SK-N-MC (cell line): ENCODE measurements at regions not wholly inside any gene's neighbourhood (a gene's known extent, or its start where the extent isn't known, plus 50 kb on each side); places are given as distances from the start of the nearest gene placed in this dataset.

Source experiments
- DNase-seq: peaks from one replicate; pipeline ENCODE4 v3.0.0-alpha.2; 2011; ENCODE audit warnings: low read depth, low spot score
- H3K27ac ChIP-seq: fragments of 200-600 bp; sonication (generic); 2 replicates; pipeline ENCODE4 v1.5.1; 2016; ENCODE audit warnings: mixed run types
- H3K36me3 ChIP-seq: fragments of 200-600 bp; sonication (generic); 2 replicates; pipeline ENCODE4 v1.6.1; 2017; ENCODE audit warnings: antibody characterized with exemption, low read length, mixed read lengths; ENCODE audit not compliant: insufficient read depth
- H3K4me3 ChIP-seq: fragments of 200-600 bp; sonication (generic); 2 replicates; pipeline ENCODE4 v1.5.1; 2016
- H3K9ac ChIP-seq: fragments of 200-600 bp; sonication (generic); 2 replicates; pipeline ENCODE4 v1.8.0; 2017; ENCODE audit warnings: mixed run types, mixed read lengths; ENCODE audit not compliant: insufficient read length
- H3K9me3 ChIP-seq: fragments of 200-600 bp; sonication (generic); 2 replicates; pipeline ENCODE4 v1.6.1; 2017; ENCODE audit warnings: low read depth, mild to moderate bottlenecking, antibody characterized with exemption, low read length, moderate library complexity, mixed read lengths
- EZH2 ChIP-seq: fragments of 200-600 bp; sonication (generic); IDR thresholded peaks from one replicate; pipeline ENCODE4 v1.6.1; 2017; ENCODE audit warnings: antibody characterized with exemption
- FOXP2 ChIP-seq: optimal IDR thresholded peaks from 2 replicates; pipeline ENCODE3; 2011; ENCODE audit warnings: mild to moderate bottlenecking, moderate library complexity; ENCODE audit not compliant: insufficient read depth; ENCODE audit errors: extremely low read length, control extremely low read depth
- POLR2AphosphoS5 ChIP-seq: IDR thresholded peaks from 2 replicates; pipeline ENCODE4 v1.6.1; 2012; ENCODE audit warnings: mild to moderate bottlenecking, low read depth, low read length, borderline replicate concordance

DNA sequence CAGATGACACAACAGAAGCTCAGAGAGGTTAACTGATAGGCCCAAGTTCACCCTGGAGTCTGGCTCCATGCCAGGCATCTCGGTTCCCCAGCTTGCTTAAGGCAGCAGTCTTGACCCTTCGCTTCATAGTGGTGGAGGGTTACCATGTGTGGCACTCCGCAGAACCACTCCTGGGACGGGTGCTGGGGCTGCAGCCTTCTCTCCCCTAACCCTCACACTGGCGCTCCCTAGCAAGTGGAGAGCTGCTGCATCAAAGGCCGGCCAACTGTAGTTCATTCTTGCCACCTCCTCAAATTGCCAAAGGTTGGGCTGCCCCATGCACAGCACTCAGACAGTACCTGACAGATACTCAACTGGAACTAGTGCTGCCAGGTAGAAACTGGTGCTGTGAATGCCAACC, 70.2 kb upstream of the KCND3 start:
- TF ChIP-seq POLR2AphosphoS5 (no peak), FOXP2 (no peak), EZH2 (no peak)

DNA sequence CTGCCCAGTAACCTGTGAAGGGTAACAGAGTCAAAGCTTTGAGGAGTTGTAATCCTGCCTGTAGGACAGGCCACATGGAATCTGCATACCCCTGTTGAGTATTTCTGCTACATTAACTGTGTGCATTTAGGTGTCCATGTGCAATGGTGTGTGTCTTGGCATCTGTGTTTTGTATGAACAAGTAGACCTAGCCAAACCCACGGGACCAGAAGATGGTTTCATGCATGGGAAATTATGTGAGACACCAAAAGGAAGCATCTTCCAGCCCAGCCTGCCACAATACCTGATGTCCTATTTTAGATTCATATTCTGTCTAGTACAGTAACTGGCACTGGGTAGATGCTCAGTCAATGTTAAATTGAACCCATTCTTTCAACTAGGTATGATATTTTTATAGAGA, 70.8 kb upstream of the KCND3 start:
- Histone ChIP-seq H3K36me3 (no peaks in the 10 kb centered on the region), H3K9ac (no peak overlapping the region), H3K9me3 (no peaks in the 10 kb centered on the region), H3K27ac (no peak overlapping the region), H3K4me3 (no peak overlapping the region)
- no peak for TF ChIP-seq FOXP2
- no peak for TF ChIP-seq EZH2
- no peak for TF ChIP-seq POLR2AphosphoS5
- no peak for DNase-seq

More for the DNA sequence above, 70.2 kb upstream of the KCND3 start:
- DNase-seq, result no peak
- Histone ChIP-seq H3K27ac (no peak overlapping the region), H3K36me3 (no peaks in the 10 kb centered on the region), H3K9ac (no peak overlapping the region), H3K4me3 (no peak overlapping the region), H3K9me3 (no peaks in the 10 kb centered on the region)

DNA sequence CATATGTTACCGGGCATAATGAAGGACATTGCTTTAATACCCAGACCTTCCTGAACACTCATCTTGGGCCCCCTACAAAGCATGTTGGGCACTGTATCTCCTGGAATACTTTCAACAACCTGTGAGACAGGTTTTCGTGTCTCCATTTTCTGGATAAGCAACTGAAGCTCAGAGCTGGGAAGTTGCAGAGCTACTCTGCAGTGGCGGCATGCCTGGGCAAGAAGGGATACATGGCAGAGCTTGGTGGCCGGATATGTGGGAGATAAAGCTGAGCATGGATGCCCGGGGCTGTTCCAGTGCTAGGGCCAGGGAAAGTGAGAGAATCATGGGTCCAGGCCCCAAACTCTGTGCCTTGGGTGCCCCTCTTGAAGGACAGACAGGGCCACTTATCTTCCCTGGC, 71.6 kb upstream of the KCND3 start:
- Histone ChIP-seq H3K36me3 (no peaks in the 10 kb centered on the region), H3K9ac (no peak overlapping the region), H3K27ac (no peak overlapping the region), H3K4me3 (no peak overlapping the region), H3K9me3 (no peaks in the 10 kb centered on the region)
- TF ChIP-seq FOXP2 (no peak), POLR2AphosphoS5 (no peak), EZH2 (no peak)
- no peak for DNase-seq

DNA sequence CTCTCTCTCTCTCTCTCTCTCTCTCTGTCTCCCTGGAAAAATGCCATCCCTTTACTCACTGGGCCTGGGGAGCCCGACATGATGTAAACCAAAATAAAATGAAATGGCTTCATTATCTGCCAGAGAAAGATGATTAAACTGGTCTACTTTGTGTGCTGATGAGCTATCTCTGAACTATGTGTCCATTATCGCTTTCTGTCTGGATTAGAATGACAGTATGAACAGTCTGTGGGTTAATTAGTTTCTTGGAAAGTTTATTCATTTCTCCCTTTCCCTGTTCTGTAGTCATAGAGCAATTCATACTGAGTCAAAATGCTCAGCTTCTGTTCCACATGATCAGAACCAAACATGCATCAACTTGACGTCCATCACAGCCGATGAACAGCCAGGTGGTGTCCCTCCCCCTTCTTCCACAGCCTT, 72.4 kb upstream of the KCND3 start:
- Histone ChIP-seq H3K9ac (no peak overlapping the region), H3K4me3 (no peak overlapping the region), H3K27ac (no peak overlapping the region), H3K9me3 (no peaks in the 10 kb centered on the region), H3K36me3 (no peaks in the 10 kb centered on the region)
- TF ChIP-seq FOXP2 (no peak), POLR2AphosphoS5 (no peak), EZH2 (no peak)
- no peak for DNase-seq

DNA sequence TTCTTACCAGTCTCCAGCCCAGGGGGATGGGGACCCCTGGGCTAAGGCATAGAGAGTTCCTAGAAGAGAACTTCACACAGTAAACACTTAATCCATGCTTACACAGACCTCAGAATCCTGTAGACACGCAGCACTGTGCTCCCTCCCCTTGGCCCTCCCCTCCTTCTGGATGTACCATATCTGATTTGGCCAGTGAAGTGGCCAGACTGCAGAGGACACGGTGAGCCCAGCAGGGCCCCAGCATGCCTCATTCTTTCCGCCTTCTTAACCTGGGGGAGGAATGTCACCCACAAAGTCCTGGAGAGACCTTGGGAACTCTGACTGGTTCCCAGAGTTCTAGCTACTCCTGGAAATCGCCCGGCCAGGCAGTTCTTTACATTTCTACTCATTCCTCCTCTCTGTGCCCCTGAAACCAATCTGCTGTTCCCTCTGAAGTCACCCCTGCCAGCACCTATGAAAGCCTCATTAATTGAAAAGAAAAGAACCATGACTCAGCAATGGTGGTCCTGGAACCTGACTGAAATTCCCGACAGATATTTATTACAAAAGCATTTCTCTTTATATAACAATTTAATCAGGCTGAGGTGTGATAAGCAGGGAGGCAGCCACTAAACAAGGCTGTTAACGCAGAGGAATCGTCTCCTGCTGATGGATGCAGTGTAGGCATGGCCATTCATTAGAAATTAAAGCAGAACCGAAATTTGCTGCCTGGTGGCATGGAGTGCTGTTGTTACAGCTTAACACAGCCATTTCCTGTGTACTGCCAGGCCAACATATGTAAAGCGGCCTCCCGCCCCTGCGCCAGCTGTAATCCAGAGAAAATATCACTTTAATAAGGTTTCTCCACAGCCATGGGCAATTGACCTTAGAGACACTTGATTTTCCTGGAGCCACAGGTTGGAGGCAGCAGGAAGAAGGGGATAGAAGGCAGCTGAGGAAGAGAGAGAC, 74.6 kb upstream of the KCND3 start:
- H3K4me3 ChIP-seq, result no peak overlapping the region
- H3K9ac ChIP-seq, result no peak overlapping the region
- TF ChIP-seq POLR2AphosphoS5 (no peak), FOXP2 (no peak), EZH2 (no peak)
- H3K27ac ChIP-seq, result no peak overlapping the region
- H3K36me3 ChIP-seq, result no peaks in the 10 kb centered on the region
- no peaks in the 10 kb centered on the region for H3K9me3 ChIP-seq
- DNase-seq, result no peak

DNA sequence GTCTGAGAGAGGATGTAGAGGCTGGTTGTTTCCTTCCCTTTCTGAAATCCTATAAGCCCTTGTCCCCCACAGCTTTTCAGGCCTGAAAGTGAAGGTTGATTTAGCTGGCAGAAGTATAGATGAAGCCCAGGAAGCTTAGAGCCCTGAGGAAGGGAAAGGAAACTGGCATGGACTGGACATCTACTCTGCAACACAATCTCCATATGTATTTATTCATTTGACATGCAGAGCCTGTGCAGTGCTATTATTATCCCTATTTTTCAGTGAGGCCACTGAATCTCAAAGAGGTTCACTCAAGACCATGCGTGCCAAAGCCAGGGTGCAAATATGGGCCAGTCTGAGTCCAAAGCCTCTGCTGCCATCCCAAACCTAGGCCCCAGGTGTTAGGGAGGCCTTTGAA, 78.5 kb upstream of the KCND3 start:
- Histone ChIP-seq H3K9me3 (no peaks in the 10 kb centered on the region), H3K27ac (no peak overlapping the region), H3K9ac (no peak overlapping the region), H3K36me3 (no peaks in the 10 kb centered on the region), H3K4me3 (no peak overlapping the region)
- DNase-seq, result no peak
- TF ChIP-seq POLR2AphosphoS5 (no peak), FOXP2 (no peak), EZH2 (no peak)

DNA sequence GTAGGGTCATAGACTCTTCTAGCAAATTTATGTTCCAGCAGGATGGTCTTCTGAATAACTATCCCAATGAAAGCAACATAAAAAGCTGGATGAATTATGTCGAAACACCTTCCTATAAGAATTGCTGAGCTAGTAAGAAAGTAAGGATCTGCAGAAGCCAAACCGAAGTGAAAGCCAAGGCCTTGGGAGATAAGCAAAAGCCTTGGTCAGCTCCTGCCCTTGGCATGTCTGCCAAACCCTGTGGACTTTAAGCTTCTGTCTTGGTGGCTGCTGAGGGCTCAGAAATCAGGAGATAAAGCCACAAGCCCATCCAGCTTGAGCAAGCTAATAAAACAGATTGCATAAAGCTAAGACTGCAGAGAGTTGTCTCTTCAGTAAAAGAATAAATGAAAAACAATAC, 81.2 kb upstream of the KCND3 start:
- no peak for TF ChIP-seq POLR2AphosphoS5
- no peak for TF ChIP-seq FOXP2
- no peak for TF ChIP-seq EZH2
- no peak overlapping the region for H3K9ac ChIP-seq
- H3K27ac ChIP-seq, result no peak overlapping the region
- no peak overlapping the region for H3K4me3 ChIP-seq
- H3K36me3 ChIP-seq, result no peaks in the 10 kb centered on the region
- no peak for DNase-seq
- no peaks in the 10 kb centered on the region for H3K9me3 ChIP-seq

DNA sequence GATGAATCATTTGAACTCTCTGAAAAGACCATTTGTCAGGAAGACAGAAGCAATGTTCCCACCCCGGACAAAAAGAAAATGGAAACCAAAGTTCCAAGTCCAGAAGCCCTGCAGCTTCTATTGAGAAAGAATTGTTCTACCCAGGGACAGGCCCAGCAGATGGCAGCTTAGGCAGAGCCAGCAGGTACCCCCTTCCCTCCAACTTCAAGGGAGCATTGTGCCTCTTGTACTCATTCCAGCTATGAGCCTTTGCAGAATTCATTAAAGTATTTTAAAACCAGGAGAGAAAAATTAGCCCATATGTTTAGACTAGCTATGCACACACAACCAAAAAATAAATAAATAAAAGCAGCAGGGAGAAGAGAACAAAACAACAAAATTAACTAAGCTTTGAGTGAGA, 85.2 kb upstream of the KCND3 start:
- no peak overlapping the region for H3K4me3 ChIP-seq
- DNase-seq, result no peak
- H3K27ac ChIP-seq, result no peak overlapping the region
- no peaks in the 10 kb centered on the region for H3K36me3 ChIP-seq
- H3K9ac ChIP-seq, result no peak overlapping the region
- no peaks in the 10 kb centered on the region for H3K9me3 ChIP-seq
- no peak for TF ChIP-seq EZH2
- no peak for TF ChIP-seq FOXP2
- TF ChIP-seq POLR2AphosphoS5, result no peak

DNA sequence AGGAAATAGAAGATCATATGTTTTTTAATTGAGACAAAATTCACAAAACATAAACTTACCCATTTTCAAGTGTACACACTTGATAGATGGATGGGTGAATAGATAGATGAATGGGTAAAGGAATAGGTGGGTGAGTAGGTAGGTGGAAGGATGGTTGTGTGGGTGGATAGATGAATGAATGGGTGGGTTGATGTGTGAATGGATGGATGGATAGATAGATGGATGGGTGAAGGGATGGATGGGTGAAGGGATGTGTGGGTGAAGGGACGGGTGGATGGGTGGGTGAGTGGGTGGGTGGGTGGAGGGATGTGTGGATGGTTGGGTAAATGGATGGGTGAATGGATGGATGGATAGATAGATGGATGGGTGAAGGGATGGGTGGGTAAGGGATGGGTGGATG, 86.1 kb upstream of the KCND3 start:
- Histone ChIP-seq H3K36me3 (no peaks in the 10 kb centered on the region), H3K9ac (no peak overlapping the region), H3K27ac (no peak overlapping the region), H3K9me3 (no peaks in the 10 kb centered on the region), H3K4me3 (no peak overlapping the region)
- no peak for TF ChIP-seq FOXP2
- no peak for TF ChIP-seq POLR2AphosphoS5
- TF ChIP-seq EZH2, result no peak
- no peak for DNase-seq
